Tibial nerve (tissue), 4 donors: ENCODE measurements at regions not wholly inside any gene's neighbourhood (a gene's known extent, or its start where the extent isn't known, plus 50 kb on each side); places are given as distances from the start of the nearest gene placed in this dataset.
A peak's percentile ranks its signal among the peaks of the same experiment; 100 is the strongest.

Experiments
- DNase-seq, 2 donors: peaks; one replicate each; pipeline ENCODE4 v3.0.0-alpha.2; 2019; ENCODE audit warnings: low spot score in 2 of 2
- H3K27ac ChIP-seq, 4 donors: fragments of 200-600 bp; sonication (generic) in 3 of 4; one replicate each; pipeline ENCODE4 v1.5.1; 2017 to 2019; ENCODE audit warnings: mild to moderate bottlenecking in 1 of 4
- H3K27me3 ChIP-seq, 2 donors: fragments of 200-600 bp; sonication (generic) in 1 of 2; one replicate each; pipeline versions ENCODE4 v1.5.1 to v1.6.0; 2017 to 2019
- H3K36me3 ChIP-seq, 3 donors: fragments of 200-600 bp; sonication (generic); one replicate each; pipeline ENCODE4 v1.5.1; 2018 to 2019
- H3K4me1 ChIP-seq, 4 donors: fragments of 200-600 bp; sonication (generic) in 3 of 4; one replicate each; pipeline ENCODE4 v1.5.1; 2017 to 2019
- H3K4me3 ChIP-seq, 4 donors: fragments of 200-600 bp; sonication (generic) in 3 of 4; one replicate each; pipeline ENCODE4 v1.5.1; 2017 to 2019; ENCODE audit warnings: mild to moderate bottlenecking in 1 of 4, moderate library complexity in 1 of 4
- H3K9me3 ChIP-seq, 4 donors: fragments of 200-600 bp; sonication (generic) in 3 of 4; one replicate each; pipeline ENCODE4 v1.5.1; 2017 to 2019
- EP300 ChIP-seq, 2 donors: sonication (generic); formaldehyde crosslinking; IDR thresholded peaks; one replicate each; pipeline ENCODE4 v1.6.1; 2017; ENCODE audit warnings: antibody characterized with exemption in 2 of 2, mild to moderate bottlenecking in 1 of 2
- POLR2A ChIP-seq, 2 donors: fragments of 450-650 bp; IDR thresholded peaks; one replicate each; pipeline ENCODE4 v1.6.1; 2017; ENCODE audit warnings: antibody characterized with exemption in 2 of 2, mild to moderate bottlenecking in 2 of 2, moderate library complexity in 2 of 2
- WGBS, 2 donors: methylation state at CpG; one replicate each; pipeline ENCODE4 v1.1.5; 2018; 5-methylcytosine and 5-hydroxymethylcytosine counted together
- TF ChIP-seq, protein P1 (sequence below), 5 experiments: fragments of 200-600 bp in 3 of 5; fragments of 450-650 bp in 2 of 5; sonication (generic) in 3 of 5; IDR thresholded peaks; one replicate each; pipeline ENCODE4 v1.5.1; 2016 to 2019; ENCODE audit warnings: antibody characterized with exemption in 5 of 5, mild to moderate bottlenecking in 3 of 5, moderate library complexity in 2 of 5

DNA sequence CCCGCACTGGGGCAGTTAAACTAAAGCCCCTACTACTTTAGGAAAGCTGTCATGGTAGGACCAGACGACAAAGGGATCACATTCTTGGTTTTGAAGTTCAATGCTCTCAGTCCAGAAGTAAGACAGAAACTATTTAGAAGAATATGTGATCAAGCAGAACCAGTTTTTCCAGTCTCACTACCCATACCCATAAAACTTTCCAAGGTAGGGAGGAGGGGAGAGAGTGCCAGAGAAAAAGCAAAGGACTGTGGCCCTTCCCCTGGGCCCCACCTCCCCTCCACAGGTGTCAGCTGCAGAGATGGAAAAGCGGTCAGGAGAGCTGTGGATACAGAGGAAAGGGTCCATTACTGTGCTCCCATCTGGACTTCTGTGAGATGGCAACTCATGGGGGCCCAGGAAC lies 587.1 kb downstream of the SOX6 start:
- Histone ChIP-seq H3K9me3 (peaks cover 0 to 26% (median 0%) of the 10 kb centered on the region in 4 donors), H3K36me3 (no peaks in the 10 kb centered on the region), H3K27me3 (no peaks in the 10 kb centered on the region), H3K27ac (no peak overlapping the region), H3K4me3 (no peak overlapping the region), H3K4me1 (peaks cover 0 to 1% (median 0%) of the 10 kb centered on the region in 4 donors)
- 88 to 92% methylated on average over 3 of the region's 3 CpGs for WGBS, 2 donors
- TF ChIP-seq EP300 (IDR thresholded peaks at IDR 0.05) (no peak), POLR2A (IDR thresholded peaks at IDR 0.05) (no peak)
- TF ChIP-seq, protein P1, sequence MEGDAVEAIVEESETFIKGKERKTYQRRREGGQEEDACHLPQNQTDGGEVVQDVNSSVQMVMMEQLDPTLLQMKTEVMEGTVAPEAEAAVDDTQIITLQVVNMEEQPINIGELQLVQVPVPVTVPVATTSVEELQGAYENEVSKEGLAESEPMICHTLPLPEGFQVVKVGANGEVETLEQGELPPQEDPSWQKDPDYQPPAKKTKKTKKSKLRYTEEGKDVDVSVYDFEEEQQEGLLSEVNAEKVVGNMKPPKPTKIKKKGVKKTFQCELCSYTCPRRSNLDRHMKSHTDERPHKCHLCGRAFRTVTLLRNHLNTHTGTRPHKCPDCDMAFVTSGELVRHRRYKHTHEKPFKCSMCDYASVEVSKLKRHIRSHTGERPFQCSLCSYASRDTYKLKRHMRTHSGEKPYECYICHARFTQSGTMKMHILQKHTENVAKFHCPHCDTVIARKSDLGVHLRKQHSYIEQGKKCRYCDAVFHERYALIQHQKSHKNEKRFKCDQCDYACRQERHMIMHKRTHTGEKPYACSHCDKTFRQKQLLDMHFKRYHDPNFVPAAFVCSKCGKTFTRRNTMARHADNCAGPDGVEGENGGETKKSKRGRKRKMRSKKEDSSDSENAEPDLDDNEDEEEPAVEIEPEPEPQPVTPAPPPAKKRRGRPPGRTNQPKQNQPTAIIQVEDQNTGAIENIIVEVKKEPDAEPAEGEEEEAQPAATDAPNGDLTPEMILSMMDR (IDR thresholded peaks at IDR 0.05): no peak
- no peak for DNase-seq

DNA sequence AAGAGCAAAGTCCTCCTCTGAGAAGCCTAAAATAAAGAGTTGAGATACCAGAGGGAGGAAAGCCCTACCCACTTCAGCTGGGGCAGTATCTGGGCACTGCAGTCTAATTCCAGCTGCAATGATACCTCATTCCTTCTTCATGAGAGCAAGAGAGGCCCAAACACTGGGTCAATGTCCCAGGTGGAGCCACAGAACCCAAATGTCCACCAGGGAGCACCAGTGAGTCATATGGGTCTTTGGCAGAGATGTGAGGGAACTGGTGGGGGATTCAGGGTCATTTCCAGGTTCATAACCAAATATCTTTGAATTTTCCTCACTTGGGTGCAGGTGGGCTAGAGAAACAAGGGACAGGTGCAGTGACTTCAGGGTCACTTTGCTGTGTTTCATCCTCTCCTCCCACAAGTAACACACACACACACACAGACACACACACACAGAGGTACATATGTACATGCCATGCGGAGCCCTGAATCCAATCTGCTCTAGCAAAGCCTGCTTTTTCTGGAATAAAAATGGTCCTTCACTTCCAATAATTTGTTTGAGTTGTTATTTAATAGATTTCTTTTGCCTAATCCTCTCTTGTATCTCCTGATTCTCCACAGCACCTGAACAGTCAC lies 585.4 kb downstream of the SOX6 start:
- Histone ChIP-seq H3K9me3 (peaks cover 0 to 15% (median 0%) of the 10 kb centered on the region in 4 donors), H3K4me1 (peaks cover 0 to 18% (median 3%) of the 10 kb centered on the region in 4 donors), H3K27me3 (no peaks in the 10 kb centered on the region), H3K27ac (no peak overlapping the region), H3K4me3 (no peak overlapping the region), H3K36me3 (no peaks in the 10 kb centered on the region)
- 96 to 100% methylated on average over 1 of the region's 1 CpG for WGBS, 2 donors
- DNase-seq: peak in 1 of 2 donors; percentile 56
- TF ChIP-seq EP300 (IDR thresholded peaks at IDR 0.05): no peak
- TF ChIP-seq, protein P1 (IDR thresholded peaks at IDR 0.05): peak in 4 of 5 experiments; percentile 33 to 50 (median 43)

DNA sequence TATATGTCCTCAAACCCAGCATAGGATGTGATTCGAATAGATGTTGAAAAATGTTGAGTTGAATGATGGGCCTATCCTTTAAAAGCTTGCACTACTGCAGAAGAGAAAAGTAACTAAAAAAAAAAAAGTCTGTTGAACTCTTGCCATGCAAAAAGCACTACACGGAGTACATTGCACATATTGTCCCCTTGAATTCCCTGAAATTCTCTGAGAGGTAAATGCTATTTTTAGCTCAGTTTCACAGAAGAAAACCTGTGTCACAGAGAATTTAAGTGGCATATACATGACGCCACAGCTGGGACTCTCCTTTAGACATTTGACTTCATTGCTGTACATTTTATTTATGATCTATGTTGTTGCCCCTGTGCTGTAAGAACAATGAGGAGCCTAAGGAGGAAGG lies 583.8 kb downstream of the SOX6 start:
- Histone ChIP-seq H3K27ac (no peak overlapping the region), H3K9me3 (no peaks in the 10 kb centered on the region), H3K4me3 (no peak overlapping the region), H3K27me3 (no peaks in the 10 kb centered on the region), H3K36me3 (no peaks in the 10 kb centered on the region), H3K4me1 (peaks cover 0 to 20% (median 3%) of the 10 kb centered on the region in 4 donors)
- TF ChIP-seq EP300 (IDR thresholded peaks at IDR 0.05) (no peak), POLR2A (IDR thresholded peaks at IDR 0.05) (no peak)
- TF ChIP-seq, protein P1 (IDR thresholded peaks at IDR 0.05): no peak
- no peak for DNase-seq
- 93 to 94% methylated on average over 3 of the region's 3 CpGs for WGBS, 2 donors

DNA sequence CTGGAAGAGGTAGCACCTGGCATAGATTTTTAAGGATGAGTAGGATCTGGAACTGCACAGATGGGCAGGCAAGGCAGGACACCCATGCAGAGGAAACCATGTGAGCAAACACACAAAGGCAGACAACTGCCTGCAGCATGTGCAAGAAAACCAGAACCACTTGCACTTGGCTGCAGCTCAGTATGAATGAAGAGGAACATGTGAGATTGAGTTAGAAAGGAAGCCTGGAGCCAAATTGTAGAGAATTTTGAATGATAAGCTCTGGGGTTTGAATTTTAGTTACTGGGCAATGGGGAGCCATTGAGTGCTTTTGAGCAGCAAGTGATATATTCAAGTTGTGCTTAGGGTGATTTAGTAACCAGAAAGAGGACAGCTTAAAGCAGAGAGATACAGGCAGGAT lies 583.4 kb downstream of the SOX6 start:
- no peak overlapping the region for H3K4me3 ChIP-seq
- H3K4me1 ChIP-seq: peaks cover 0 to 20% (median 3%) of the 10 kb centered on the region in 4 donors
- TF ChIP-seq, protein P1 (IDR thresholded peaks at IDR 0.05): no peak
- TF ChIP-seq EP300 (IDR thresholded peaks at IDR 0.05) (no peak), POLR2A (IDR thresholded peaks at IDR 0.05) (no peak)
- H3K9me3 ChIP-seq: no peaks in the 10 kb centered on the region
- no peaks in the 10 kb centered on the region for H3K36me3 ChIP-seq
- H3K27me3 ChIP-seq: no peaks in the 10 kb centered on the region
- no peak for DNase-seq
- H3K27ac ChIP-seq: no peak overlapping the region

DNA sequence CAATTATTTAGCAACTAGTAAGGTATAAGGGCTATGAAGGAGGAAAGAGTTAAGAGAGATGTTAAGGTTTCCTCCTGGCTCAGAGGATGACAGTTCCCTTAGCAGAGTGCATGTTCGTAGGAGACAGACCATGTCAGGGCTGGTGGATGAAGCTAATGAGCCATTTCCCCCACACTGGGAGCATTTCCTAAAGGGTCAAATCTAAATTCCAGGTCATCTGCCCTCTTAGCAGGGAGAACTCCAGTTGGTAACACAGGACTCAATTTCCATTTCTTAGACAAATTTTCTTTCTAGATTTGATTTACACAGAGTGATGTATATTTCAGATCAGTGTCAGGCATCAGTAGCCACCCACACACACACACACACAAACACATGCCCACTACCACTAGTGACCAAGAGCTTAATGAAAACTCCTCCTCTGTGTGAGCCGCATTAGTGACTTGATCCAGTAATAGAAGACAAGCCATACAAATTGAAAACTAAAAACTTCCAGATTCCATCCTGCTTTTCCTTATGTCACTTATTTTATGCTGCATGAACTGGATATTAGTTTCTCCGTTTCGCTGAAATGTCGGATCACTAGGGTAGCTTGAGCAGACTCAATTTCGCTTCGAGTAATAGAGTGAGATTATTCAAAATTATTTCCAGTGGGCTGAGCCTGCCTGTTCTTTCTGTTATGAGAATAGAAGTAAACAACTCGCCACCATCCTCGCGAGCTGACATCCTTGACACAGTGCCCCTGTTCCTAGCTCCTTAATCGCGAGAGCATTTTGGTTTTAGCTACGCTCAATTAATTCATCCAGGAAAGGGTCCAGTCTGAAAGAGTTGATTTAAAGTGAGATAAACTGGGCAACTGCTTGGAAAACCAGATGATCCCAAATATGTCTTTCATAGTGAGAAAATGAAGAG lies 582.6 kb downstream of the SOX6 start:
- 85 to 89% methylated on average over 13 of the region's 13 CpGs for WGBS, 2 donors
- H3K4me1 ChIP-seq: peaks cover 0 to 20% (median 3%) of the 10 kb centered on the region in 4 donors
- H3K4me3 ChIP-seq: no peak overlapping the region
- no peaks in the 10 kb centered on the region for H3K27me3 ChIP-seq
- H3K9me3 ChIP-seq: no peaks in the 10 kb centered on the region
- TF ChIP-seq POLR2A (IDR thresholded peaks at IDR 0.05): no peak
- no peak for TF ChIP-seq EP300 (IDR thresholded peaks at IDR 0.05)
- TF ChIP-seq, protein P1 (IDR thresholded peaks at IDR 0.05): no peak
- H3K36me3 ChIP-seq: no peaks in the 10 kb centered on the region
- DNase-seq: no peak
- no peak overlapping the region for H3K27ac ChIP-seq
